ENCODE measurements at regions not wholly inside any gene's neighbourhood (a gene's known extent, or its start where the extent isn't known, plus 50 kb on each side); places are given as distances from the start of the nearest gene placed in this dataset.

- TF ChIP-seq, protein P1, sequence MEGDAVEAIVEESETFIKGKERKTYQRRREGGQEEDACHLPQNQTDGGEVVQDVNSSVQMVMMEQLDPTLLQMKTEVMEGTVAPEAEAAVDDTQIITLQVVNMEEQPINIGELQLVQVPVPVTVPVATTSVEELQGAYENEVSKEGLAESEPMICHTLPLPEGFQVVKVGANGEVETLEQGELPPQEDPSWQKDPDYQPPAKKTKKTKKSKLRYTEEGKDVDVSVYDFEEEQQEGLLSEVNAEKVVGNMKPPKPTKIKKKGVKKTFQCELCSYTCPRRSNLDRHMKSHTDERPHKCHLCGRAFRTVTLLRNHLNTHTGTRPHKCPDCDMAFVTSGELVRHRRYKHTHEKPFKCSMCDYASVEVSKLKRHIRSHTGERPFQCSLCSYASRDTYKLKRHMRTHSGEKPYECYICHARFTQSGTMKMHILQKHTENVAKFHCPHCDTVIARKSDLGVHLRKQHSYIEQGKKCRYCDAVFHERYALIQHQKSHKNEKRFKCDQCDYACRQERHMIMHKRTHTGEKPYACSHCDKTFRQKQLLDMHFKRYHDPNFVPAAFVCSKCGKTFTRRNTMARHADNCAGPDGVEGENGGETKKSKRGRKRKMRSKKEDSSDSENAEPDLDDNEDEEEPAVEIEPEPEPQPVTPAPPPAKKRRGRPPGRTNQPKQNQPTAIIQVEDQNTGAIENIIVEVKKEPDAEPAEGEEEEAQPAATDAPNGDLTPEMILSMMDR (IDR thresholded peaks at IDR 0.05), result no peak
- TF ChIP-seq, protein P2, sequence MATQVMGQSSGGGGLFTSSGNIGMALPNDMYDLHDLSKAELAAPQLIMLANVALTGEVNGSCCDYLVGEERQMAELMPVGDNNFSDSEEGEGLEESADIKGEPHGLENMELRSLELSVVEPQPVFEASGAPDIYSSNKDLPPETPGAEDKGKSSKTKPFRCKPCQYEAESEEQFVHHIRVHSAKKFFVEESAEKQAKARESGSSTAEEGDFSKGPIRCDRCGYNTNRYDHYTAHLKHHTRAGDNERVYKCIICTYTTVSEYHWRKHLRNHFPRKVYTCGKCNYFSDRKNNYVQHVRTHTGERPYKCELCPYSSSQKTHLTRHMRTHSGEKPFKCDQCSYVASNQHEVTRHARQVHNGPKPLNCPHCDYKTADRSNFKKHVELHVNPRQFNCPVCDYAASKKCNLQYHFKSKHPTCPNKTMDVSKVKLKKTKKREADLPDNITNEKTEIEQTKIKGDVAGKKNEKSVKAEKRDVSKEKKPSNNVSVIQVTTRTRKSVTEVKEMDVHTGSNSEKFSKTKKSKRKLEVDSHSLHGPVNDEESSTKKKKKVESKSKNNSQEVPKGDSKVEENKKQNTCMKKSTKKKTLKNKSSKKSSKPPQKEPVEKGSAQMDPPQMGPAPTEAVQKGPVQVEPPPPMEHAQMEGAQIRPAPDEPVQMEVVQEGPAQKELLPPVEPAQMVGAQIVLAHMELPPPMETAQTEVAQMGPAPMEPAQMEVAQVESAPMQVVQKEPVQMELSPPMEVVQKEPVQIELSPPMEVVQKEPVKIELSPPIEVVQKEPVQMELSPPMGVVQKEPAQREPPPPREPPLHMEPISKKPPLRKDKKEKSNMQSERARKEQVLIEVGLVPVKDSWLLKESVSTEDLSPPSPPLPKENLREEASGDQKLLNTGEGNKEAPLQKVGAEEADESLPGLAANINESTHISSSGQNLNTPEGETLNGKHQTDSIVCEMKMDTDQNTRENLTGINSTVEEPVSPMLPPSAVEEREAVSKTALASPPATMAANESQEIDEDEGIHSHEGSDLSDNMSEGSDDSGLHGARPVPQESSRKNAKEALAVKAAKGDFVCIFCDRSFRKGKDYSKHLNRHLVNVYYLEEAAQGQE (IDR thresholded peaks at IDR 0.05; ENCODE audit: insufficient read depth in 1 of 2, low read depth in 2 of 2, low read length in 1 of 2), result no peak
- TF ChIP-seq POLR2AphosphoS5 (IDR thresholded peaks at IDR 0.05; ENCODE audit: low read depth, low read length) (no peak), TCF7L2 (IDR thresholded peaks at IDR 0.05; ENCODE audit: low read depth, low read length) (no peak)
These were observed 940.3 kb upstream of the LCORL start for GRCh38 chr4:18961879-18962278.

Data from Panc1 (cell line).